ENCODE measurements at regions not wholly inside any gene's neighbourhood (a gene's known extent, or its start where the extent isn't known, plus 50 kb on each side); places are given as distances from the start of the nearest gene placed in this dataset.

DNA sequence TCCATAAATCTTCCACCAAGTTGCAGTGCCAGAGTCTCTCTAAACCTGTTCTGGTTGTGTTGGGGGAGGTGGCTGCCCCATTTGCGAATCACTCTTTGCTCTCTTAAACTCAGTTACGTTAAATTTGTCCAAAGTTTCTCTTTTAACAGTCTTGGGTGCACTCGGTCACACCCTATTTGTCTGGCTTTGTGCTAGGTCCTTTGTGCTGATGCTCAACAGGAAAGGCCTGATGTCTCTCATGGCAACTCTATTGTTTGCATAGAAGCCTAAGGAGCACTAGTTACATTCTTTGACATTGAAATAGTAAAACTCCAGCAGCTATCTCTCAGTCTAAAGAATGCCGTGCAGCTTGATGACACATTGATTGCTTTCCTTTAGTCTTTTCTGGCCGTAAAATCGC lies 105.1 kb downstream of the TRMT11 start:
- Histone ChIP-seq H3K27ac (no peak overlapping the region), H3K4me3 (no peak overlapping the region), H3K36me3 (no peaks in the 10 kb centered on the region), H3K9me3 (no peaks in the 10 kb centered on the region), H3K27me3 (replicated peaks; ENCODE audit: insufficient read depth) (no peaks in the 10 kb centered on the region), H3K4me1 (replicated peaks) (no peaks in the 10 kb centered on the region)
- intact Hi-C loops (cut with DNase I) = no loop called here
- no peak for DNase-seq (ENCODE audit: low spot score)
- WGBS = 73% methylated on average over 6 of the region's 6 CpGs
- TF ChIP-seq POLR2AphosphoS5 (IDR thresholded peaks at IDR 0.05) (no peak), POLR2A (IDR thresholded peaks at IDR 0.05) (no peak)
- TF ChIP-seq, protein P1, sequence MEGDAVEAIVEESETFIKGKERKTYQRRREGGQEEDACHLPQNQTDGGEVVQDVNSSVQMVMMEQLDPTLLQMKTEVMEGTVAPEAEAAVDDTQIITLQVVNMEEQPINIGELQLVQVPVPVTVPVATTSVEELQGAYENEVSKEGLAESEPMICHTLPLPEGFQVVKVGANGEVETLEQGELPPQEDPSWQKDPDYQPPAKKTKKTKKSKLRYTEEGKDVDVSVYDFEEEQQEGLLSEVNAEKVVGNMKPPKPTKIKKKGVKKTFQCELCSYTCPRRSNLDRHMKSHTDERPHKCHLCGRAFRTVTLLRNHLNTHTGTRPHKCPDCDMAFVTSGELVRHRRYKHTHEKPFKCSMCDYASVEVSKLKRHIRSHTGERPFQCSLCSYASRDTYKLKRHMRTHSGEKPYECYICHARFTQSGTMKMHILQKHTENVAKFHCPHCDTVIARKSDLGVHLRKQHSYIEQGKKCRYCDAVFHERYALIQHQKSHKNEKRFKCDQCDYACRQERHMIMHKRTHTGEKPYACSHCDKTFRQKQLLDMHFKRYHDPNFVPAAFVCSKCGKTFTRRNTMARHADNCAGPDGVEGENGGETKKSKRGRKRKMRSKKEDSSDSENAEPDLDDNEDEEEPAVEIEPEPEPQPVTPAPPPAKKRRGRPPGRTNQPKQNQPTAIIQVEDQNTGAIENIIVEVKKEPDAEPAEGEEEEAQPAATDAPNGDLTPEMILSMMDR (IDR thresholded peaks at IDR 0.05) = no peak

DNA sequence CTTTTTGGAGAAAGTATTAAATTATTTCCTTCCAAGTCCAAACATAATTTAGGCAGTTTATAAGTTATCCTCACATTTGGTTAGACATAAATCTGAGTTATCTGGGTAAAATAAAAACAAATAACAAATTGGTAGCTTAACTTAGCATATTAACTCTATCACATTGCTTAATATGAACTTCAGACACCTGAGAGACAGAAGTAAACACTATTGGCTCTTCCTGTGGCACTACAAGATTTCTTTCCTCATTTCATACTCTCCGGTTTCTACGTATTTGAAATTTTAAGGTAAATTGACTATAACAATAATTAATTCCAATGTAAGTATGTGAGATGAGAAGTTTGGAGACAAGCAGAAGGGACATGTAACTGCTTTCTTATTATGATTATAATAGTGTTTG lies 106.8 kb downstream of the TRMT11 start:
- no peak for TF ChIP-seq POLR2AphosphoS5 (IDR thresholded peaks at IDR 0.05)
- TF ChIP-seq, protein P1 (IDR thresholded peaks at IDR 0.05) = no peak
- no peak for TF ChIP-seq POLR2A (IDR thresholded peaks at IDR 0.05)
- no peak for DNase-seq (ENCODE audit: low spot score)
- Histone ChIP-seq H3K36me3 (no peaks in the 10 kb centered on the region), H3K9me3 (no peaks in the 10 kb centered on the region), H3K27me3 (replicated peaks; ENCODE audit: insufficient read depth) (no peaks in the 10 kb centered on the region), H3K4me1 (replicated peaks) (no peaks in the 10 kb centered on the region), H3K4me3 (no peak overlapping the region), H3K27ac (no peak overlapping the region)
- intact Hi-C loops (cut with DNase I) = no loop called here
- 96% methylated on average over 2 of the region's 2 CpGs for WGBS

DNA sequence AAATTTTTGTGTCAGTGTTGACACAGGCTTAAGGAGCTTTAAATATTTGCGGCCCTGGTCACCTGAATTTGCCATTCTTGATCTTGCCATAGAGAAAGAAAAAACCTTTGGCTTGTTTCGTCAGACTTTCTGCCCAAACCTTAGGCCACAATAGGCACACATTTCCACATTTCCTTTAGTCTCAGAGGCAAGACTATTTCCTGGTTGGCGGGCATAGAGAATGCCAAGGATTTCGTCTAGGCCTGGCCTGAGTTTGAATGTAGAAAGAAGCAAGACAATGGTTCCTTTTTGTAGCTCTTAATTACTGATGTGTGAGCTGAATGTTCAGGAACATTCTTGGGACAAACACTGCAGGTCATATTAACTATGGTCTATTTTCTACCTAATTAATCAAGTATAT lies 108.1 kb downstream of the TRMT11 start:
- H3K27ac ChIP-seq = no peak overlapping the region
- H3K4me1 ChIP-seq (replicated peaks) = no peaks in the 10 kb centered on the region
- H3K9me3 ChIP-seq = no peaks in the 10 kb centered on the region
- WGBS = 81% methylated on average over 4 of the region's 4 CpGs
- H3K27me3 ChIP-seq (replicated peaks; ENCODE audit: insufficient read depth) = no peaks in the 10 kb centered on the region
- no peak overlapping the region for H3K4me3 ChIP-seq
- intact Hi-C loops (cut with DNase I) = no loop called here
- DNase-seq (ENCODE audit: low spot score) = no peak
- no peaks in the 10 kb centered on the region for H3K36me3 ChIP-seq
- TF ChIP-seq POLR2AphosphoS5 (IDR thresholded peaks at IDR 0.05) (no peak), POLR2A (IDR thresholded peaks at IDR 0.05) (no peak)
- TF ChIP-seq, protein P1 (IDR thresholded peaks at IDR 0.05) = no peak

DNA sequence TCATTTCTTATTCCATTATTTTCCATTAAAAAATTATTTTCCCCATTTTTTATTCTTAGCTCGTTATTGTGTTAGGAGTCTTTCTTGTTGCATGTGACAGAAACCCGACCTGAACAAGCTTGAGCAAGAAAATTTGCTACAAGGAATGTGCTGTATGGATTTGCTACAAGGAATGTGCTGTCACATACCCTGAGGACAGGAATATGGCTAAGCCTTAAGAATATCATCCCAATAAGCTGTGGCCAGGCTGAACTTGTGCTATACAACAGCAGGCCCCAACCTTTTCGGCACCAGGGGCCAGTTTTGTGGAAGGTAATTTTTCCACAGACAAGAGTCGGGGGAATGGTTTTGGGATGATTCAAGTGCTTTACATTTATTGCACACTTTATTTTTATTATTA lies 114.0 kb downstream of the TRMT11 start:
- Histone ChIP-seq H3K4me3 (no peak overlapping the region), H3K36me3 (no peaks in the 10 kb centered on the region), H3K9me3 (no peaks in the 10 kb centered on the region), H3K27me3 (replicated peaks; ENCODE audit: insufficient read depth) (no peaks in the 10 kb centered on the region), H3K27ac (no peak overlapping the region), H3K4me1 (replicated peaks) (no peaks in the 10 kb centered on the region)
- no peak for DNase-seq (ENCODE audit: low spot score)
- TF ChIP-seq POLR2A (IDR thresholded peaks at IDR 0.05) (no peak), POLR2AphosphoS5 (IDR thresholded peaks at IDR 0.05) (no peak)
- TF ChIP-seq, protein P1 (IDR thresholded peaks at IDR 0.05) = no peak
- intact Hi-C loops (cut with DNase I) = no loop called here
- WGBS = 80% methylated on average over 4 of the region's 4 CpGs

DNA sequence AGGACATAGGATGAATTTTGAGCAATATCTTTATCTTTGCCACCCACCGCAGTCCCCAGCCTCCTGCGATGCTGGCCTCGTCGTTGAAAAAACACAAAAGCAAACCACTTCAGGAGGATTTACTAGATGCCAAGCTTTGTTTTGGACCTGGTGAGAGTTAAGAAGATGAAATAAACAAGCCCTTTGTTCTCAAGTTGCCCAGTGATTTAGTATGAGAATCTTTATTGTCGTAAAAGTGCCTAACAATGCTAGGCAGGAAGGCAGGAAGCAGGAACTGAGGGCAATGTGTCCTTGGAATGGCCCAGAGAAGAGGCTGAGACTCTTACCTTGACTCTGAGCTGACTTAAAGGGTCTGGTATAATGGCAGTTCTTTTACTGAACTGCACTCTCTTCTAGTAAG lies 116.0 kb downstream of the TRMT11 start:
- intact Hi-C loops (cut with DNase I) = no loop called here
- no peak for DNase-seq (ENCODE audit: low spot score)
- TF ChIP-seq, protein P1 (IDR thresholded peaks at IDR 0.05) = no peak
- TF ChIP-seq POLR2AphosphoS5 (IDR thresholded peaks at IDR 0.05) (no peak), POLR2A (IDR thresholded peaks at IDR 0.05) (no peak)
- H3K9me3 ChIP-seq = no peaks in the 10 kb centered on the region
- no peak overlapping the region for H3K27ac ChIP-seq
- no peaks in the 10 kb centered on the region for H3K27me3 ChIP-seq (replicated peaks; ENCODE audit: insufficient read depth)
- no peaks in the 10 kb centered on the region for H3K36me3 ChIP-seq
- 69% methylated on average over 5 of the region's 5 CpGs for WGBS
- H3K4me3 ChIP-seq = no peak overlapping the region
- no peaks in the 10 kb centered on the region for H3K4me1 ChIP-seq (replicated peaks)
